ENCODE measurements at regions not wholly inside any gene's neighbourhood (a gene's known extent, or its start where the extent isn't known, plus 50 kb on each side); places are given as distances from the start of the nearest gene placed in this dataset.

GRCh38 chr1:230002164-230002803 lies 64.8 kb upstream of the GALNT2 start:
- Mint-ChIP-seq H3K4me1 (no peaks in the 10 kb centered on the region), H3K4me3 (no peak overlapping the region), H3K27me3 (ENCODE audit: low read depth) (no peaks in the 10 kb centered on the region), H3K27ac (ENCODE audit: unreplicated experiment) (no peak overlapping the region), H3K9me3 (no peaks in the 10 kb centered on the region), H3K36me3 (ENCODE audit: low read depth) (no peaks in the 10 kb centered on the region)
- no peak for DNase-seq (ENCODE audit: low read depth, low spot score)
- no peak for TF ChIP-seq CTCF (conservative IDR thresholded peaks at IDR 0.05)

GRCh38 chr1:230003409-230003808 lies 63.6 kb upstream of the GALNT2 start:
- H3K27ac Mint-ChIP-seq (ENCODE audit: unreplicated experiment): no peak overlapping the region
- no peaks in the 10 kb centered on the region for H3K27me3 Mint-ChIP-seq (ENCODE audit: low read depth)
- TF ChIP-seq CTCF (conservative IDR thresholded peaks at IDR 0.05): no peak
- no peak overlapping the region for H3K4me3 Mint-ChIP-seq
- H3K36me3 Mint-ChIP-seq (ENCODE audit: low read depth): no peaks in the 10 kb centered on the region
- H3K4me1 Mint-ChIP-seq: no peaks in the 10 kb centered on the region
- no peak for DNase-seq (ENCODE audit: low read depth, low spot score)
- no peaks in the 10 kb centered on the region for H3K9me3 Mint-ChIP-seq

GRCh38 chr1:230005040-230005439 lies 62.0 kb upstream of the GALNT2 start:
- Mint-ChIP-seq H3K9me3 (no peaks in the 10 kb centered on the region), H3K27me3 (ENCODE audit: low read depth) (no peaks in the 10 kb centered on the region), H3K27ac (ENCODE audit: unreplicated experiment) (no peak overlapping the region), H3K4me3 (no peak overlapping the region), H3K4me1 (no peaks in the 10 kb centered on the region), H3K36me3 (ENCODE audit: low read depth) (no peaks in the 10 kb centered on the region)
- no peak for DNase-seq (ENCODE audit: low read depth, low spot score)
- no peak for TF ChIP-seq CTCF (conservative IDR thresholded peaks at IDR 0.05)

GRCh38 chr1:230008721-230009120 lies 58.3 kb upstream of the GALNT2 start:
- no peaks in the 10 kb centered on the region for H3K9me3 Mint-ChIP-seq
- no peaks in the 10 kb centered on the region for H3K36me3 Mint-ChIP-seq (ENCODE audit: low read depth)
- no peaks in the 10 kb centered on the region for H3K27me3 Mint-ChIP-seq (ENCODE audit: low read depth)
- no peak overlapping the region for H3K4me3 Mint-ChIP-seq
- H3K27ac Mint-ChIP-seq (ENCODE audit: unreplicated experiment): no peak overlapping the region
- TF ChIP-seq CTCF (conservative IDR thresholded peaks at IDR 0.05): no peak
- no peaks in the 10 kb centered on the region for H3K4me1 Mint-ChIP-seq
- DNase-seq (ENCODE audit: low read depth, low spot score): no peak

- H3K4me3 Mint-ChIP-seq: no peak overlapping the region
- no peaks in the 10 kb centered on the region for H3K27me3 Mint-ChIP-seq (ENCODE audit: low read depth)
- H3K9me3 Mint-ChIP-seq: no peaks in the 10 kb centered on the region
- no peak overlapping the region for H3K27ac Mint-ChIP-seq (ENCODE audit: unreplicated experiment)
- H3K36me3 Mint-ChIP-seq (ENCODE audit: low read depth): no peaks in the 10 kb centered on the region
- TF ChIP-seq CTCF (conservative IDR thresholded peaks at IDR 0.05): no peak
- DNase-seq (ENCODE audit: low read depth, low spot score): no peak
- no peaks in the 10 kb centered on the region for H3K4me1 Mint-ChIP-seq
Observed at GRCh38 chr1:230009611-230010313, 57.3 kb upstream of the GALNT2 start.

All from neural crest cell (in vitro differentiated cells).